GM20000 (cell line): ENCODE measurements at regions not wholly inside any gene's neighbourhood (a gene's known extent, or its start where the extent isn't known, plus 50 kb on each side); places are given as distances from the start of the nearest gene placed in this dataset.
A peak's percentile ranks its signal among the peaks of the same experiment; 100 is the strongest.

Source experiments
- DNase-seq: peaks from one replicate; pipeline ENCODE4 v3.0.0; 2012; ENCODE audit warnings: low spot score
- CTCF ChIP-seq: IDR thresholded peaks from 2 replicates; pipeline ENCODE4 v1.5.1; 2012; ENCODE audit warnings: mild to moderate bottlenecking, control low read depth; ENCODE audit errors: extremely low read depth, missing control alignments

- no peak for DNase-seq
- no peak for TF ChIP-seq CTCF
Measured at GRCh38 chr7:25849500-25850184, 302.4 kb upstream of the NFE2L3 start.

DNA sequence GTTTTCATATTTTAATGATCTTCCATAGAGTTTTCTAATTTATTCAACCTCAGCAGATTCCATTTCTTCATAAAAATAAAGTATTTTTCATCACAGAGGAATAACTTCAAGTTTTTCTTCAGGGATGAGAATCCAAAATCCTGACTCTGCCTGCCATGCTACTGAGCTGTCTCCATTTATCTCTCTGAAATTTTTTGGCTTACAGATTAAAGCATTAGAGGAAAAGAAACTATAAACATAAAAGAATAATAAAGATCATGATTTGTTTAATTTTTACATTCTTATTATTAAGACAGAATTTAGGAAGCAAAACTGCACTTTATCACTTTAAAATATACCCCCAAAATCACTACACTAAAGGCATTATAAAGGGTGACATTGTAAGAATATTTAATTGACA is 301.8 kb upstream of the NFE2L3 start:
- no peak for DNase-seq
- TF ChIP-seq CTCF: no peak

DNA sequence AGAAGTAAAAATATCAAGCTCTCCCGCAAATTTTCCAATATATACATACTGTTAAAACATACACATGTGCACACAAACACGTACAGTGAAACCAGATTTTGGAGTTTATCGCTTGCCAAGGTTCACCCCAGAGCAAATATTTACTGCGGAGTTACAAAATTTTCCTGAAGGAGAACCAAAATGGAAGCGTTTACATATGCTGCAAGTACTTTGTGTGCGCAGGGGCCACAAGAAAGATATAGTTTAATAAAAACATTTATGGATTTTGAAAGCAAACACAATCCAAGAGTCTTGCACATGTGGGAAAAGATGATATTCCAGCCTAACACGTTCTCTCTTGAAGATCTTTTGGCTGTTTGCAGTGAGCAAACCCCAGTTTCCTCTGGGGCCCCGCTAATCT is 301.3 kb upstream of the NFE2L3 start:
- no peak for DNase-seq
- TF ChIP-seq CTCF: no peak

DNA sequence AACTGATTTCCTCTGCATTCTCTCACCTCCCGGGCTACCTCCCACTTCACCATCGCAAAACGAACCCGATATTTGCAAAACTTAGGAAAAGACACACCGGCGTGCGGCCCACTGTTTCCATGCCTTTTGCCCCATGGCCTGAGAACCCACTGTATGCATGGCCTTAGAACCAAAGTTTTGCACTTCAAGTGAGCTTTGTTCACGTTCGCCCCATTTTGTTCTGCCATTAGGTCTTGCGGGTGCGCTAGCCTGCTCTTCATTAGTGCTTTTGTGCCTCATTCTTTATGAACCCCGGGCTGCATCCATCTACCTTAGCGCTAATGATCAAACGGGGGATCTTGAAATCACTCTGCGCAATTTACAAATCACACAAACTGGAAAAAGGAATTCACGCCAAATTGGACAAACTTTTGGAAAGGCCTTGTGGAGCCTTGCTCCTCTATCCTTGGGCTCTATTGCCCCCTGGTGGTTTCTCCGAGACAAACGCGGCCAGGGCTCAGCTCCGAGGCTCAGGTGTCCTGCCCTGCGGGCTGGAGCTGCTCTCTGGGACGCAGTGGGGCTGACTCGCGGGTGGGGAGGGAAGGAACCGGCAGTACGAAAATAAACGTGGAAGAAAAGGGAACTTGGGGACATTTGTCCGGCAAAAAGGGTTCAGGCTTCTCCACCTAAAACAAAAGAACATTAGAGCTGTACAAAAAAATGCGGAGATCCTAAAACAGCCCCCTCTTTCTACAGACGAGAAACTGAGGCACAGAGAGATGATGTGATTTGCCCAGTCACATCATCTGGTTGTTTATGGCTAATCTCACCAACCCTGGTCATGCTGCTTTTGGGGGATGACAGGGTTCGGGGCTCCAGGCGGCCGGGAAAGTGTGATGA is 300.4 kb upstream of the NFE2L3 start:
- DNase-seq: peak; percentile 72
- peak; percentile 65 for TF ChIP-seq CTCF

- TF ChIP-seq CTCF: no peak
- DNase-seq: peak; percentile 42
Measured at GRCh38 chr7:25852211-25852938, 299.6 kb upstream of the NFE2L3 start.

DNA sequence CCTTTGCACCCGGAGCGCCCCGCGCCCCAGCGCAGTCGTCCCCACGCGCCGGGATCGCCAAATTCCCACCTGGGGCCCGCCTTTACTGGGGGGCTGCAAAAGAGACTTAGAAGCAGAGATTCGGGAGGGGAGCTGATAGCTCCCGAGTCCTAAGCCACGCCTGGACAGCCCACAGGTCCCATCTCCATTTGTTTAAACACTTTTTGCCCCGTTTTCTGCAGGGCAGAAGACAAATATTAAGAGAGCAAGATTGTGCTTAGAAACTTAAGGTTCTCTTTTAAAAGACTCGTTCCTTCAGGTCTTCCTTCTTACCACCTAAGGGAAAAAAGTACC is 299.1 kb upstream of the NFE2L3 start:
- TF ChIP-seq CTCF: no peak
- no peak for DNase-seq

DNA sequence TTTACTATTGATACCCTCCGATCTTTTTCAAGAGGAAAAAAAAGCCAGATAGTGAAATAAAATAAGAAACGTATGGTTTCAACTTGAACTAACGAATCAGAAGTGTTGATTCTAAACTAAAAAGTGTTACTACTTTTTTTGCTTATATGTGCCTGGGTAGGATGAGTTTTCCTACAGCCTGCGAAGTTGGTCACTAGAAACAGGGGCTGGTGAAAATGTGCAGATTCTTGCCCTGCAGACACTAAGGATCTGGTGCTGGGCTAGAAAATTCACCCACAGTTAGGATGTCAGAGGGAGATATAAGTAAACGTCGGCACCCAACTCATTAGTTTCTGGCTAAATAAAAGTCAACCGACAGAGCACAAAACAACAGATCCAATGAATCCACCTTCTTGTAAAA is 298.7 kb upstream of the NFE2L3 start:
- no peak for TF ChIP-seq CTCF

More for the DNA sequence above, 298.7 kb upstream of the NFE2L3 start:
- no peak for DNase-seq
